GM23248 (cell line): ENCODE measurements at regions not wholly inside any gene's neighbourhood (a gene's known extent, or its start where the extent isn't known, plus 50 kb on each side); places are given as distances from the start of the nearest gene placed in this dataset.

ENCODE experiments used
- DNase-seq: peaks from one replicate; pipeline ENCODE4 v3.0.0-alpha.2; 2015
- H2AFZ ChIP-seq: fragments of 200-600 bp; sonication (generic); 2 replicates; pipeline ENCODE4 v1.6.1; 2016; ENCODE audit warnings: antibody characterized with exemption
- H3F3A ChIP-seq: fragments of 200-600 bp; sonication (generic); 2 replicates; pipeline ENCODE4 v1.6.1; 2016; ENCODE audit warnings: mild to moderate bottlenecking, antibody characterized with exemption, mixed run types; ENCODE audit not compliant: insufficient read depth
- H3K27ac ChIP-seq: fragments of 200-600 bp; sonication (generic); 2 replicates; pipeline ENCODE4 v1.5.1; 2016; ENCODE audit warnings: mild to moderate bottlenecking
- H3K27me3 ChIP-seq: fragments of 200-600 bp; sonication (generic); replicated peaks from 2 replicates; pipeline ENCODE4 v1.6.1; 2016; ENCODE audit warnings: mild to moderate bottlenecking; ENCODE audit not compliant: insufficient read depth
- H3K36me3 ChIP-seq: fragments of 200-600 bp; sonication (generic); 2 replicates; pipeline ENCODE4 v1.6.1; 2016; ENCODE audit warnings: low read depth, mild to moderate bottlenecking
- H3K4me1 ChIP-seq: fragments of 200-600 bp; sonication (generic); 2 replicates; pipeline ENCODE4 v1.6.1; 2016; ENCODE audit warnings: mild to moderate bottlenecking; ENCODE audit not compliant: insufficient read depth
- H3K4me2 ChIP-seq: fragments of 200-600 bp; sonication (generic); one replicate; pipeline ENCODE4 v1.6.1; 2016; ENCODE audit warnings: mild to moderate bottlenecking; ENCODE audit not compliant: unreplicated experiment
- H3K4me3 ChIP-seq: fragments of 200-600 bp; sonication (generic); 2 replicates; pipeline ENCODE4 v1.5.1; 2016; ENCODE audit warnings: mild to moderate bottlenecking
- H3K79me2 ChIP-seq: fragments of 200-600 bp; sonication (generic); 2 replicates; pipeline ENCODE4 v1.6.1; 2016; ENCODE audit warnings: mild to moderate bottlenecking; ENCODE audit not compliant: insufficient read depth
- H3K9ac ChIP-seq: fragments of 200-600 bp; sonication (generic); 2 replicates; pipeline ENCODE4 v1.6.1; 2016; ENCODE audit warnings: mild to moderate bottlenecking
- H3K9me2 ChIP-seq: fragments of 200-600 bp; sonication (generic); 2 replicates; pipeline ENCODE4 v1.6.1; 2016; ENCODE audit warnings: mixed run types, mild to moderate bottlenecking, moderate library complexity; ENCODE audit not compliant: insufficient read depth
- H3K9me3 ChIP-seq: fragments of 200-600 bp; sonication (generic); one replicate; pipeline ENCODE4 v1.6.1; 2017; ENCODE audit warnings: low read depth
- H4K20me1 ChIP-seq: fragments of 200-600 bp; sonication (generic); 2 replicates; pipeline ENCODE4 v1.6.0; 2016; ENCODE audit not compliant: insufficient read depth
- EZH2 ChIP-seq: fragments of 200-600 bp; sonication (generic); IDR thresholded peaks from 2 replicates; pipeline ENCODE4 v1.6.1; 2018; ENCODE audit warnings: antibody characterized with exemption, mild to moderate bottlenecking; ENCODE audit not compliant: insufficient read depth, poor library complexity, severe bottlenecking
- EZH2phosphoT487 ChIP-seq: fragments of 200-600 bp; sonication (generic); IDR thresholded peaks from 2 replicates; pipeline ENCODE4 v1.6.1; 2018; ENCODE audit warnings: antibody characterized with exemption, moderate library complexity, mild to moderate bottlenecking, low read depth; ENCODE audit not compliant: insufficient read depth
- WGBS, 2 experiments: methylation state at CpG; one replicate each; pipeline ENCODE4 v1.1.6; 2015 to 2017; ENCODE audit warnings: low lambda C conversion rate in 2 of 2, low coverage in 1 of 2; ENCODE audit errors: missing lambda C conversion rate in 2 of 2; 5-methylcytosine and 5-hydroxymethylcytosine counted together
- in situ Hi-C: fragments of 300-500 bp; cut with MboI; formaldehyde crosslinking; loops from 2 replicates; pipeline ENCODE4 v1.15.0; 2020

- Histone ChIP-seq H2AFZ (no peak overlapping the region), H3K9me2 (no peaks in the 10 kb centered on the region), H4K20me1 (no peaks in the 10 kb centered on the region), H3K4me1 (no peaks in the 10 kb centered on the region), H3K4me3 (no peak overlapping the region), H3F3A (no peaks in the 10 kb centered on the region), H3K4me2 (no peak overlapping the region), H3K9ac (no peak overlapping the region), H3K36me3 (no peaks in the 10 kb centered on the region), H3K27me3 (no peaks in the 10 kb centered on the region), H3K9me3 (no peaks in the 10 kb centered on the region), H3K27ac (no peak overlapping the region), H3K79me2 (no peaks in the 10 kb centered on the region)
- no peak for DNase-seq
- TF ChIP-seq EZH2 (no peak), EZH2phosphoT487 (no peak)
- in situ Hi-C loops = no loop called here
- 0 to 19% methylated on average over 1 of the region's 1 CpG for WGBS, 2 experiments
These were observed 573.9 kb downstream of the KIF4B start for GRCh38 chr5:155587458-155587857.

- Histone ChIP-seq H3K27me3 (no peaks in the 10 kb centered on the region), H4K20me1 (no peaks in the 10 kb centered on the region), H3K79me2 (no peaks in the 10 kb centered on the region), H3K27ac (no peak overlapping the region), H3K4me1 (no peaks in the 10 kb centered on the region), H3F3A (no peaks in the 10 kb centered on the region), H3K4me2 (no peak overlapping the region), H3K9ac (no peak overlapping the region), H2AFZ (no peak overlapping the region), H3K9me3 (no peaks in the 10 kb centered on the region), H3K9me2 (0 out of 2 replicates have a peak, but pooled peaks cover 3% of the 10 kb centered on the region), H3K36me3 (no peaks in the 10 kb centered on the region), H3K4me3 (no peak overlapping the region)
- no peak for DNase-seq
- 31 to 33% methylated on average over 4 of the region's 4 CpGs for WGBS, 2 experiments
- TF ChIP-seq EZH2phosphoT487 (no peak), EZH2 (no peak)
- in situ Hi-C loops = no loop called here
These were observed 577.7 kb downstream of the KIF4B start for GRCh38 chr5:155591273-155591672.

GRCh38 chr5:155594270-155594669 is 580.7 kb downstream of the KIF4B start:
- no peaks in the 10 kb centered on the region for H3K9me3 ChIP-seq
- no peak overlapping the region for H3K9ac ChIP-seq
- no peaks in the 10 kb centered on the region for H3K27me3 ChIP-seq
- H3K9me2 ChIP-seq = 0 out of 2 replicates have a peak, but pooled peaks cover 3% of the 10 kb centered on the region
- in situ Hi-C loops = no loop called here
- WGBS, 2 experiments = 0% methylated on average over 1 of the region's 1 CpG
- no peaks in the 10 kb centered on the region for H3F3A ChIP-seq
- no peak overlapping the region for H3K4me2 ChIP-seq
- H3K4me1 ChIP-seq = no peaks in the 10 kb centered on the region
- DNase-seq = no peak
- no peaks in the 10 kb centered on the region for H4K20me1 ChIP-seq
- no peak for TF ChIP-seq EZH2phosphoT487
- no peak overlapping the region for H2AFZ ChIP-seq
- no peak overlapping the region for H3K4me3 ChIP-seq
- no peaks in the 10 kb centered on the region for H3K79me2 ChIP-seq
- H3K27ac ChIP-seq = no peak overlapping the region
- H3K36me3 ChIP-seq = no peaks in the 10 kb centered on the region

GRCh38 chr5:155595791-155596190 is 582.2 kb downstream of the KIF4B start:
- in situ Hi-C loops = no loop called here
- no peaks in the 10 kb centered on the region for H4K20me1 ChIP-seq
- no peaks in the 10 kb centered on the region for H3K27me3 ChIP-seq
- H3K4me3 ChIP-seq = no peak overlapping the region
- WGBS, 2 experiments = 13 to 20% methylated on average over 2 of the region's 2 CpGs
- H3K27ac ChIP-seq = no peak overlapping the region
- H3K4me2 ChIP-seq = no peak overlapping the region
- H3K4me1 ChIP-seq = no peaks in the 10 kb centered on the region
- H3K36me3 ChIP-seq = no peaks in the 10 kb centered on the region
- H3K79me2 ChIP-seq = no peaks in the 10 kb centered on the region
- no peak overlapping the region for H3K9ac ChIP-seq
- H3K9me2 ChIP-seq = 0 out of 2 replicates have a peak, but pooled peaks cover 3% of the 10 kb centered on the region
- no peaks in the 10 kb centered on the region for H3K9me3 ChIP-seq
- no peak for TF ChIP-seq EZH2phosphoT487
- TF ChIP-seq EZH2 = no peak
- no peaks in the 10 kb centered on the region for H3F3A ChIP-seq
- no peak for DNase-seq
- no peak overlapping the region for H2AFZ ChIP-seq

GRCh38 chr5:155598552-155598951 is 585.0 kb downstream of the KIF4B start:
- H3K4me1 ChIP-seq = no peaks in the 10 kb centered on the region
- 0 out of 2 replicates have a peak, but pooled peaks cover 3% of the 10 kb centered on the region for H3K9me2 ChIP-seq
- 44 to 47% methylated on average over 4 of the region's 4 CpGs for WGBS, 2 experiments

More at GRCh38 chr5:155598552-155598951, 585.0 kb downstream of the KIF4B start:
- in situ Hi-C loops = no loop called here
- Histone ChIP-seq H3K27me3 (no peaks in the 10 kb centered on the region), H3K27ac (no peak overlapping the region), H3K36me3 (no peaks in the 10 kb centered on the region), H3K9me3 (no peaks in the 10 kb centered on the region), H3K79me2 (no peaks in the 10 kb centered on the region), H3F3A (no peaks in the 10 kb centered on the region), H3K4me2 (no peak overlapping the region), H4K20me1 (no peaks in the 10 kb centered on the region), H2AFZ (no peak overlapping the region), H3K9ac (no peak overlapping the region), H3K4me3 (no peak overlapping the region)
- no peak for DNase-seq
- no peak for TF ChIP-seq EZH2
- TF ChIP-seq EZH2phosphoT487 = no peak
